ENCODE measurements at regions not wholly inside any gene's neighbourhood (a gene's known extent, or its start where the extent isn't known, plus 50 kb on each side); places are given as distances from the start of the nearest gene placed in this dataset.

DNA sequence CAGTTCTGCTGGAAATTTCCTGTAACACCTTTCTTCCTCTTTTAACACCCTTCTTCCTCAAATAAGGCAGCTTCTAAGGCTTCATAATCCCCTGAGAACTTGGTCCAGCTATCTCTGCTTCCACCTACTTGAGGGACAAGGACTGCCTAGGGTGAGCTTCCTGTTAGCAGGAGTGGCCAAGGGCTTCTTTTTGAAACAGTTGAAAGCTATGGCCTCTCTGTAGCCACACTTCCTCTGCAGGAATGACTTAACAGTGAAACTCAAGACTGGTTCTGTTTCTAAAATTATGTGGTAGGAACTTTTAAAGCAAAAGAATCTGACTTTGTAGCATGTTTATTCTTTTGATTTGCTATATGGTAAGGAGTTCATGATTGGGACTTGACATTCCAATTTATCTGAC is 108.5 kb upstream of the WDR1 start:
- no peaks in the 10 kb centered on the region for H3K4me1 ChIP-seq (ENCODE audit: insufficient read depth, low read length)
- intact Hi-C loops (cut with micrococcal nuclease; ENCODE audit: unreplicated experiment) (no loop called here), in situ Hi-C loops (cut with HindIII; ENCODE audit: extremely low pct_ligation_motif_present, low pct_unique_long_range_greater_than_20kb) (no loop called here)
- no peaks in the 10 kb centered on the region for H3K9me3 ChIP-seq (ENCODE audit: low read length)
- H3K27ac ChIP-seq (ENCODE audit: extremely low read length, insufficient read depth, low read length), result no peak overlapping the region
- TF ChIP-seq ARID2 (CRISPR knock-in tag; IDR thresholded peaks at IDR 0.05; ENCODE audit: borderline replicate concordance) (no peak), ZNF660 (CRISPR knock-in tag; IDR thresholded peaks at IDR 0.05; ENCODE audit: borderline replicate concordance, low read depth) (no peak), ZNF782 (CRISPR knock-in tag; IDR thresholded peaks at IDR 0.05; ENCODE audit: borderline replicate concordance) (no peak), FOXM1 (CRISPR knock-in tag; IDR thresholded peaks at IDR 0.05) (no peak), TAF1 (CRISPR knock-in tag; IDR thresholded peaks at IDR 0.05) (no peak), ATF7 (IDR thresholded peaks at IDR 0.05) (no peak), ATF7 (CRISPR knock-in tag; IDR thresholded peaks at IDR 0.05) (no peak)
- no peak overlapping the region for H3K4me2 ChIP-seq (ENCODE audit: low read depth, low read length)
- ATAC-seq (no peak), DNase-seq (ENCODE audit: low spot score) (no peak), FAIRE-seq (no peak)
- H3K36me3 ChIP-seq (replicated peaks in 1 of 2; ENCODE audit: control insufficient read depth in 1 of 2, insufficient read depth in 2 of 2, low read length in 2 of 2), result no peaks in the 10 kb centered on the region
- no peaks in the 10 kb centered on the region for H3K27me3 ChIP-seq (ENCODE audit: control insufficient read depth in 1 of 2, insufficient read depth in 2 of 2, low read length in 2 of 2)
- no peaks in the 10 kb centered on the region for H3K79me2 ChIP-seq (ENCODE audit: insufficient read depth, low read length)
- ChIA-PET POLR2A (no interaction called here), CTCF (ENCODE audit: low intra/inter-chr PET ratio, low total read pairs) (no interaction called here)
- BruUV-seq (replicated peaks), result no TSS peak
- H3K9ac ChIP-seq (ENCODE audit: insufficient read depth, low read depth, low read length), result no peak overlapping the region
- H2AFZ ChIP-seq (ENCODE audit: low read length), result no peak overlapping the region
- no peaks in the 10 kb centered on the region for H4K20me1 ChIP-seq (ENCODE audit: insufficient read depth, low read length)
- H3K4me3 ChIP-seq (replicated peaks in 1 of 3; ENCODE audit: insufficient read depth in 1 of 3, low read depth in 2 of 3, low read length in 3 of 3), result no peak overlapping the region

DNA sequence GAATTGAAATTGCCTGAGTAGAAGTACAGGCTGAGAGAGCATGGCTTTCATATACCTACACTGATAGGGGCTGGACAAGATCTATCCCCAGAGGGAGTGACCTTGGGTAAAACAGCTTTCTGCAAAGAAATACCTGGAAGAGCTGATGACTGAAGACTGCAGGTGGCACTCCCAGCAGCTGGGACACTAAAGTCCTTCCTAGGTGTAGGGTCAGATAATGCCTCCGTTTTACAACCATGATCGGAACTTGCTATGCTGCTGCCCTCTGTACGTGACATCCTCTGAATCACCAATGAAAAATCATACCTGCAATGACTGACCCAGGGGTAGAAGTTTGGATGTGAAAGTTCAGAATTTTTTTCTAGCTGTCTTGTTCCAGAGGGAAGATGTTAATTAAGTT is 107.2 kb upstream of the WDR1 start:
- in situ Hi-C loops (cut with HindIII; ENCODE audit: extremely low pct_ligation_motif_present, low pct_unique_long_range_greater_than_20kb) (no loop called here), intact Hi-C loops (cut with micrococcal nuclease; ENCODE audit: unreplicated experiment) (no loop called here)
- H3K9ac ChIP-seq (ENCODE audit: insufficient read depth, low read depth, low read length), result no peak overlapping the region
- TF ChIP-seq FOXC1 (CRISPR knock-in tag; IDR thresholded peaks at IDR 0.05; ENCODE audit: borderline replicate concordance) (no peak), JUND (CRISPR knock-in tag; IDR thresholded peaks at IDR 0.05) (no peak), ZNF350 (CRISPR knock-in tag; IDR thresholded peaks at IDR 0.05; ENCODE audit: borderline replicate concordance, low read depth) (no peak), CCAR2 (optimal IDR thresholded peaks at IDR 0.05; ENCODE audit: low read depth, low read length) (no peak), ZBTB14 (CRISPR knock-in tag; IDR thresholded peaks at IDR 0.05) (no peak), RBFOX2 (IDR thresholded peaks at IDR 0.05; ENCODE audit: low read depth, low read length) (no peak), HDAC2 (CRISPR knock-in tag; IDR thresholded peaks at IDR 0.05) (no peak), TCF12 (IDR thresholded peaks at IDR 0.05) (no peak), TCF12 (CRISPR knock-in tag; IDR thresholded peaks at IDR 0.05) (no peak), SCMH1 (CRISPR knock-in tag; IDR thresholded peaks at IDR 0.05; ENCODE audit: borderline replicate concordance) (no peak), ZNF530 (CRISPR knock-in tag; IDR thresholded peaks at IDR 0.05; ENCODE audit: low read depth) (no peak), ZKSCAN1 (IDR thresholded peaks at IDR 0.05; ENCODE audit: low read length) (no peak)
- TF ChIP-seq, protein P1, sequence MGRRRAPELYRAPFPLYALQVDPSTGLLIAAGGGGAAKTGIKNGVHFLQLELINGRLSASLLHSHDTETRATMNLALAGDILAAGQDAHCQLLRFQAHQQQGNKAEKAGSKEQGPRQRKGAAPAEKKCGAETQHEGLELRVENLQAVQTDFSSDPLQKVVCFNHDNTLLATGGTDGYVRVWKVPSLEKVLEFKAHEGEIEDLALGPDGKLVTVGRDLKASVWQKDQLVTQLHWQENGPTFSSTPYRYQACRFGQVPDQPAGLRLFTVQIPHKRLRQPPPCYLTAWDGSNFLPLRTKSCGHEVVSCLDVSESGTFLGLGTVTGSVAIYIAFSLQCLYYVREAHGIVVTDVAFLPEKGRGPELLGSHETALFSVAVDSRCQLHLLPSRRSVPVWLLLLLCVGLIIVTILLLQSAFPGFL (CRISPR knock-in tag; IDR thresholded peaks at IDR 0.05), result no peak
- H3K27ac ChIP-seq (ENCODE audit: extremely low read length, insufficient read depth, low read length), result no peak overlapping the region
- FAIRE-seq (no peak), ATAC-seq (no peak), DNase-seq (ENCODE audit: low spot score) (no peak)
- no peaks in the 10 kb centered on the region for H3K9me3 ChIP-seq (ENCODE audit: low read length)
- ChIA-PET CTCF (ENCODE audit: low intra/inter-chr PET ratio, low total read pairs) (no interaction called here), POLR2A (no interaction called here)
- no peaks in the 10 kb centered on the region for H3K36me3 ChIP-seq (replicated peaks in 1 of 2; ENCODE audit: control insufficient read depth in 1 of 2, insufficient read depth in 2 of 2, low read length in 2 of 2)
- no peak overlapping the region for H2AFZ ChIP-seq (ENCODE audit: low read length)
- H3K27me3 ChIP-seq (ENCODE audit: control insufficient read depth in 1 of 2, insufficient read depth in 2 of 2, low read length in 2 of 2), result no peaks in the 10 kb centered on the region
- H4K20me1 ChIP-seq (ENCODE audit: insufficient read depth, low read length), result no peaks in the 10 kb centered on the region
- no CpG with 5 or more reads among the region's 3 CpGs for WGBS (ENCODE audit: low lambda C conversion rate)
- H3K4me1 ChIP-seq (ENCODE audit: insufficient read depth, low read length), result no peaks in the 10 kb centered on the region
- no peak overlapping the region for H3K4me2 ChIP-seq (ENCODE audit: low read depth, low read length)
- no TSS peak for BruUV-seq (replicated peaks)
- H3K4me3 ChIP-seq (replicated peaks in 1 of 3; ENCODE audit: insufficient read depth in 1 of 3, low read depth in 2 of 3, low read length in 3 of 3), result no peak overlapping the region
- H3K79me2 ChIP-seq (ENCODE audit: insufficient read depth, low read length), result no peaks in the 10 kb centered on the region
